ENCODE measurements at regions not wholly inside any gene's neighbourhood (a gene's known extent, or its start where the extent isn't known, plus 50 kb on each side); places are given as distances from the start of the nearest gene placed in this dataset.
"Not testable (repeated sequence)": the region's sequence is repeated elsewhere in the genome, so short reads cannot be mapped to it uniquely, and the experiment has no call there.

DNA sequence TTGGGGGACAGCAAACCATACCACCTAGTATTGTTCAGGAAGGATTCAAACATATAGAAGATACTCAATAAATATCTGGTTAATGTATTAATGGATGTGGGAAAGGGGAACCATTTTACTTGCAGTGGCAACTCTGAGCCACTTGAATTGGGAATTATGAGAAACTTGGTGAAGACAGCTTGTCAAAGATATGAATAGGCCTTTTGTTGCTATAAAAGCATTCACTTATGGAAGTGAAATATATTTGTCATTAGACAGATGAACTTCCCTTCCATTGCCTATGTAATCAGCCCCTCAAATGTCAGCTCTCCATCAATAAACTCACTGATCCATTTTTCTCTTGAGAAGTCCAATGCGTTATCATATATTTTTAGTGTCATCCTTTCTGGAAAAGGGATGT lies 56.1 kb downstream of the GPR85 start:
- no peak for DNase-seq

DNA sequence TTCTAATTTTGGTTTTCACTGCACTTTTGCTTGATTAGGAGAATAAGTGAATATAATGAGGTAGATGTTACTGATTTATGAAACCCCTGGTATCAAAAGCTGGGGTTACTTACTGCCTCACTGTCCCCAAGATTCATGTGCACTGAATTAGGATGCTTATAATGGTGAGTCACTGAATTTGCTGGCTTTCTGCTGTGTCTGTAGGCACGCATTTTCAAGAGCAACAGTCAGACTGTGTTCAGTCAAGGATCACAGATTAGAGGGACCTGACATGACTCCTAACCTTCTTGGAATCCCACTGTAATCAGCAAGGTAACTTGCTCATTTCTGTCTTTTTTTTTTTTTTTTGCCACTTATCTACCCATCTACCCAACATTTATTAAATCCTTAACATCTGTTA lies 59.7 kb downstream of the GPR85 start:
- DNase-seq, result no peak

- DNase-seq, result not testable (repeated sequence)
Observed at GRCh38 chr7:113017144-113017857, 69.3 kb downstream of the GPR85 start.

DNA sequence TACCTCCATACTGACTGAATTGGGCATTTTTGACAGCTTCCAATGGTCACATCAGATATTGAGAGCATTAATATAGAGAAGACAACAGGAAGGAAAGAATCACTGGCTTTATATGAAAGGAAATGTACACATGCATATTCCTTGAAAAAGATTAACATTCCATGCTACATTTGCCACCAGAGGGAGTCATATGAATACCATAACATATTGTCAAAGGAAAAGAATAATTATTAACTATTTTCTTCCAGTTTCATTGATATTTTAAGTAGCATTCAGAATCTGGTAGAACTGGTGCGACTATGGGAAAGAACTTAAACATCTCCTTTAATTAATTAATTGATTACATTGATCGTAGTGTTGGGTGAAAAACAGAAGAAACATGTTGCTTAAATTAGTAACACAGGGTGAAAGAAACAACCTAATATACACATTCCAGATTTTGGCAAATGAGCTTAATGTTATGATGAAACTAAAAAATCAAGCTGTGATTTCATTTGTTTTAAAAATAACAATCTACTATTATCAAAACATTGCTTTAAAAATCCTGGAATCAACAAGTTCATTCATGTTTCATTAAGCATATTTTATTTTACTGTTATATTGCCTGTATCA lies 71.5 kb downstream of the GPR85 start:
- DNase-seq, result peak; percentile 7

GRCh38 chr7:113013761-113014449 lies 72.7 kb downstream of the GPR85 start:
- no peak for DNase-seq

DNA sequence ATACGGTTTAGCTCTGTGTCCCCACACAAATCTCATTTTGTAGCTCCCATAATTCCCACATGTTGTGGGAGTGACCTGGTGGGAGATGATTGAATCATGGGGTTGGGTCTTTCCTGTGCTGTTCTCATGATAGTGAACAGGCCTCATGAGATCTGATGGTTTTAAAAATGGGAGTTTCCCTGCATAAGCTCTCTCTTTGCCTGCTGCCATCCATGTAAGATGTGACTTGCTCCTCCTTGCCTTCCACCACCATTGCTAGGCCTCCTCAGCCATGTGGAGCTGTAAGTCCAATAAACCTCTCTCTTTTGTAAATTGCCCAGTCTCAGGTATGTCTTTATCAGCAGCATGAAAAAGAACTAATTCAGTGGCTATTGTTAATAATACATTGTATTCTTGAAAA lies 73.8 kb downstream of the GPR85 start:
- not testable (repeated sequence) for DNase-seq

GRCh38 chr7:113010377-113010776 lies 76.2 kb downstream of the GPR85 start:
- DNase-seq, result no peak

GRCh38 chr7:113008755-113009154 lies 77.9 kb downstream of the GPR85 start:
- DNase-seq, result no peak

DNA sequence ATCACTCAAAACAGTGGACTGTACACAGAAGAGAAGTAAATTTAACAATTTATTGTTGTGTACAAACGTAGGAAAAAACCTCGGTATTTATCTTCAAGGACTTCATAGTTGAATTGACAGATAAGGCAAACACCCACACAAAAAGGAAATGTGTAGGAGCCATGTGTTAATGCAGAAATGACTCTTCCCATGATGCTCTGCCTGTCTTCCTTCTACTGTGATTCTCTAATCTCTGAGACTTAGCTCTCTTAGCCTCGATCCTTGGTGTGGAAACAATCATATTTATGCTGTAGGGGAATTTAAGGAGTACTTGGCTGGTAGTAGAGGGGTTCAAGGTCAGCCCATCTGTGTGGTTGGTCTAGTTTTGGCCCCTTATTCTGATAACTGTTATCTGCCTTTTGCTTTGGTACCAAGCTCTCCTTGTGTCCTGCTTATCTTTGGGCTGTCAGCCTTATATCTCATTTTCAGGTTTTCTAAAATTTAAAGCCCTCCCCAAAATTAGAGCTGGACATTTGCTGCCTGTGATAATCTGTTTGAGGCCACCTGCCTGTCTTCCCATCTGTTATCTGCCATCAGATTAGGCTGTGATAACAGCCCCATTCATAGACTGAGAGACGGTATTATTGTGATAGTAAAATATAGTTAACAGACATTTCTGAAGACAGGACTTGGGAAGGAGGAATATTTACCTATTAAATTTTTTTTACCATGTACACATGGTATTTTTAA lies 81.7 kb downstream of the GPR85 start:
- no peak for DNase-seq

- no peak for DNase-seq
Observed at GRCh38 chr7:113000316-113001020, 86.2 kb downstream of the GPR85 start.

GRCh38 chr7:112997831-112998230 lies 88.8 kb downstream of the GPR85 start:
- DNase-seq, result no peak

DNA sequence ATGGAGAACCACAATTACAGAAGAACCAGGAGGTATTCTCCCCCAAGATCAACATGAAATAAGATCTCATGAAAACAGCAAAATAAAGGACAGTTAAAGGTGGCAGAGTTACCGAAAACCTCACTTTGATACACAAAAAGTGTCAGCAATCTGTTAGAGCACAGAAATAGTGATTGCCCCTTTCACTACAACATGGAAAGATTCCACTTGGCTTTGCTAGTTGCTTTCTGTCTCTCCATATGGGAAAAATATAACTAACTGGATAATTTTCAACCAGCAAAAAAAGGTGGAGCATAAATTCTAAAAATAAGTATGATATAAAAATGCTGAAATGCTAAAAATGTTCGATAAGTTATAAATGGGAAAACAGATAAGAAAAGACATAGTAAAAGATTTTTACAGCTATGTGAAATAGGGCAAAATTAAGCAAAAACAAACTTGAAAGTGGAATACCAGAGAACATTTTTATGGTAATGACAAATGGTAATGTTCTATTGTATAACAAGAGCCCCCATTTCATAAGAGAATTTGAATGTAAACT lies 90.2 kb downstream of the GPR85 start:
- no peak for DNase-seq

GRCh38 chr7:112995059-112995824 lies 91.4 kb downstream of the GPR85 start:
- no peak for DNase-seq

DNA sequence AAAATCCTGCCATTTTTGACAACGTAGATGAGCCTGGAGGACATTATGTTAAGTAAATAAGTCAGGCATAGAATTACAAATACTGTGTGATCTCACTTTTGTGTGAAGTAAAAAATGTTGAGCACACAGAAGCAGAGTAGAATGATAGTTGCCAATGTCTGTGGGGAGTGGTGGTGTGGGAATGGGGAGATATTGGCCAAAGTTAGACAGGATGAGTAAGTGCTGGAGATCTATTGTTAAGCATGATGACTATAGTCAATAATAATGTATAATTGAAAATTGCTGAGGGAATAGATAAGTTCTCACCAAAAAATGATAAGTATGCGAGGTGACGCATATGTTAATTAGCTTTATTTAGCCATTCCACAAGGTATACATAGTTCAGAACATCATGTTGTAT lies 92.0 kb downstream of the GPR85 start:
- DNase-seq, result no peak

DNA sequence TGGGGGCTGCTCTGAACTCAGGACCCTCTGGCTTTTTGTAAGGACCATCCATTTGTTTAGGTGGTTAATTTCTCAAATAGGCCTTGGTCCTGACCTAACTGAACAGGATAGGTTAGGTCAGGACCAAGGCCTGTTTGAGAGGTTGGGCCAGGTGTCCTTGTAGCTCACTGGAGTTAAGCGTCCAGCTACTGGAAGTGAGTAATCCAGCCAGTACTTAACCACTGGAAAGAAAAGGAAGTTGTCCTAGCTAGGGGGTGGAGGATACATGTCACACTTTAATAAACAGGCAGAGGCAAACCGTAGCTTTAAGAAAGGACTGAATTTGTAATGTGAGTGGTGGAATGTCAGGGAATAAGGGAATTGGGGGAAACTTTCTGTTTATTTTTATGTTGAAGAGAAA lies 96.0 kb downstream of the GPR85 start:
- DNase-seq, result no peak

GRCh38 chr7:112989531-112989930 lies 97.1 kb downstream of the GPR85 start:
- no peak for DNase-seq

DNA sequence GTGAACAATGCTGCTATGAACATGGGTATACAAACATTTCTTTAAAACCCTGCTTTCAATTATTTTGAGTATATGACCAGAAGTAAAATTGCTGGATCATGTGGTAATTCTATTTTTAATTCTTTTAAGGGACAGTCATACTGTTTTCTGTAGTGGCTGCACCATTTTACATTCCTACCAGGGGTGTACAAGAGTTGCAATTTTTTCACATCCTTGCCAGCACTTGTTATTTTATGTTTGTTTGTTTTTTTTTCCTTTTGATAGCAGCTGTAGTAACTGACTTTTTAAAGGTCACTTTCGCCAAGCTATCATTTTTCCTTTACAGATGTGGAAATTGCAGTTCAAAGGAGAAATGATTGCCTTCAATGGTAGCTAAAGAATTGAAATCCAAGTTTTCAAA lies 99.5 kb downstream of the GPR85 start:
- DNase-seq, result no peak

GRCh38 chr7:112986256-112987031 lies 100.2 kb downstream of the GPR85 start:
- DNase-seq, result no peak

DNA sequence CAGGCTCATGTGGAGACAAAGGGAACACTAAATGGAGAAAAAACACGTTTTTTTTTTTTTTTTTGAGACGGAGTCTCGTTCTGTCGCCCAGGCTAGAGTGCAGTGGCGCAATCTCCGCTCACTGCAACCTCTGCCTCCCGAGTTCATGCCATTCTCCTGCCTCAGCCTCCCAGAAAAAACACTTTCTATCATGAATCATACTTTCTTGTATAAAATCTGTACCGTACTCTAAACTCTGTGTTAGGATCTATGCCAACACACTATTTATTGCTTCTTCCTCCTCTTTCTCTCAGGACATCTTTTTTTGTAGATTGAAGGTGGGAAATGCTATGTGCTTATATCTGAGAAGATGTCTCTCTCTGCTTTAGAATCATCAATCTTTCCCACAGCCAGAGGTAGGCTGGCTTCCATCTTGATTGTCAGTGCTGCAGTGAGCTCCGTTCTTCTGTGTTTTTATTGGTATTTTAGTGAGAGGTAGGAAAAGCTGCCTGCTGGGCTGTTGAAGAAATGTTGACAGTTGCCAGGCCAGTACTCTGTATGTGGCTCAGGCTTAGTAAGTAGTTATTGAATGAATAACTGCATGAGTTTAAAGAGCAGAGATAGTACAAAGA lies 101.1 kb downstream of the GPR85 start:
- DNase-seq, result no peak

- DNase-seq, result no peak
Observed at GRCh38 chr7:112982441-112983063, 104.1 kb downstream of the GPR85 start.
